Endothelial cell of umbilical vein (primary cell): ENCODE measurements at regions not wholly inside any gene's neighbourhood (a gene's known extent, or its start where the extent isn't known, plus 50 kb on each side); places are given as distances from the start of the nearest gene placed in this dataset.

Source experiments
- BruUV-seq: library from RNA; stranded (reverse); fragments of 400-500 nt; replicated peaks from 2 replicates; lab custom pipeline; 2021; lab: Mats Ljungman, UMichigan
- CTCF ChIA-PET: fragments of 300-600, 350-600 bp; sonication (Branson Sonifier 250); formaldehyde crosslinking; loops from one replicate; lab custom pipeline; 2021; ENCODE audit warnings: antibody characterized with exemption, inconsistent platforms; lab: Charles Lee
- POLR2A ChIA-PET: fragments of 300-600, 350-600 bp; sonication (Branson Sonifier 250); formaldehyde crosslinking; loops from one replicate; lab custom pipeline; 2021; ENCODE audit warnings: antibody characterized with exemption, inconsistent platforms; lab: Charles Lee
- DNase-seq: peaks from one replicate; pipeline ENCODE4 v3.0.0-alpha.2; 2011; ENCODE audit warnings: low read depth, low spot score
- FAIRE-seq: peaks from 2 replicates; lab custom pipeline; 2011; peaks lifted over from hg19 to GRCh38; lab: Jason Lieb, UNC
- H2AFZ ChIP-seq: 2 replicates; pipeline ENCODE4 v1.6.0; 2012; ENCODE audit warnings: low read depth, low read length, control low read depth, inconsistent platforms
- H3K27ac ChIP-seq: 2 replicates; pipeline ENCODE4 v1.5.1; 2011; ENCODE audit warnings: low read depth, mild to moderate bottlenecking, control low read depth, low read length, moderate library complexity; ENCODE audit not compliant: insufficient read depth
- H3K27me3 ChIP-seq, 2 experiments: 2 replicates each; pipeline versions ENCODE4 v1.6.0 to v1.6.1; 2011; ENCODE audit warnings: low read length in 2 of 2, mixed read lengths in 1 of 2; ENCODE audit not compliant: control insufficient read depth in 2 of 2, insufficient read depth in 2 of 2
- H3K36me3 ChIP-seq, 2 experiments: 2 replicates in 1 of 2; 3 replicates in 1 of 2; pipeline ENCODE4 v1.5.1; 2011; ENCODE audit warnings: low read length in 2 of 2, mild to moderate bottlenecking in 1 of 2, moderate library complexity in 1 of 2; ENCODE audit not compliant: control insufficient read depth in 2 of 2, insufficient read depth in 2 of 2; ENCODE audit errors: extremely low read depth in 1 of 2
- H3K4me1 ChIP-seq: 3 replicates; pipeline ENCODE4 v1.5.1; 2011; ENCODE audit warnings: mild to moderate bottlenecking, low read length; ENCODE audit not compliant: control insufficient read depth, insufficient read depth; ENCODE audit errors: extremely low read depth
- H3K4me2 ChIP-seq: 2 replicates; pipeline ENCODE4 v1.6.1; 2011; ENCODE audit warnings: low read length, control low read depth, mixed read lengths; ENCODE audit not compliant: insufficient read depth
- H3K4me3 ChIP-seq, 3 experiments: fragments of 200-600 bp in 1 of 3; sonication (generic), shearing (Covaris generic) in 1 of 3; replicated peaks in 1 of 3; 2 replicates each; pipeline ENCODE4 v1.5.1; 2011 to 2016; ENCODE audit warnings: control low read depth in 3 of 3, low read length in 3 of 3, mild to moderate bottlenecking in 2 of 3, inconsistent platforms in 1 of 3, low read depth in 1 of 3, moderate library complexity in 1 of 3; ENCODE audit not compliant: insufficient read depth in 1 of 3
- H3K79me2 ChIP-seq: 2 replicates; pipeline ENCODE4 v1.6.0; 2012; ENCODE audit warnings: low read length, inconsistent platforms; ENCODE audit not compliant: control insufficient read depth, insufficient read depth
- H3K9ac ChIP-seq: replicated peaks from 2 replicates; pipeline ENCODE3; 2011; ENCODE audit warnings: low read length, control low read depth; ENCODE audit not compliant: insufficient read depth; ENCODE audit errors: extremely low read depth
- H3K9me1 ChIP-seq: replicated peaks from 3 replicates; pipeline ENCODE4 v1.6.0; 2011; ENCODE audit warnings: mild to moderate bottlenecking, low read length; ENCODE audit not compliant: control insufficient read depth, insufficient read depth; ENCODE audit errors: extremely low read depth
- H3K9me3 ChIP-seq: replicated peaks from 2 replicates; pipeline ENCODE4 v1.5.1; 2012; ENCODE audit warnings: low read length, inconsistent platforms; ENCODE audit not compliant: control insufficient read depth, insufficient read depth
- H4K20me1 ChIP-seq: replicated peaks from 2 replicates; pipeline ENCODE3; 2011; ENCODE audit warnings: mild to moderate bottlenecking, low read length; ENCODE audit not compliant: control insufficient read depth, insufficient read depth; ENCODE audit errors: extremely low read depth
- CTCF ChIP-seq, 2 donors: IDR thresholded peaks; 1 replicate in 1 of 2; 2 replicates in 1 of 2; pipeline ENCODE4 v1.5.1; 2011; ENCODE audit warnings: low read length in 2 of 2, mild to moderate bottlenecking in 2 of 2, moderate library complexity in 2 of 2, control low read depth in 1 of 2, inconsistent platforms in 1 of 2, low read depth in 1 of 2; ENCODE audit not compliant: insufficient read depth in 1 of 2; ENCODE audit errors: extremely low read depth in 1 of 2
- EZH2 ChIP-seq: IDR thresholded peaks from 2 replicates; pipeline ENCODE4 v1.6.1; 2012; ENCODE audit warnings: borderline replicate concordance, low read depth, mild to moderate bottlenecking, moderate library complexity, low read length, inconsistent platforms; ENCODE audit not compliant: severe bottlenecking
- FOS ChIP-seq: IDR thresholded peaks from 2 replicates; pipeline ENCODE4 v1.6.1; 2011; ENCODE audit warnings: mild to moderate bottlenecking, low read length, moderate library complexity, borderline replicate concordance; ENCODE audit not compliant: insufficient read depth
- GATA2 ChIP-seq: IDR thresholded peaks from 2 replicates; pipeline ENCODE4 v1.7.0; 2011; ENCODE audit warnings: low read depth, mild to moderate bottlenecking, moderate library complexity, mixed read lengths, low read length; ENCODE audit not compliant: insufficient read length, insufficient read depth
- JUN ChIP-seq: IDR thresholded peaks from 2 replicates; pipeline ENCODE4 v1.6.1; 2011; ENCODE audit warnings: borderline replicate concordance, low read depth; ENCODE audit not compliant: insufficient read length, insufficient read depth
- MAX ChIP-seq: IDR thresholded peaks from 2 replicates; pipeline ENCODE4 v1.6.1; 2011; ENCODE audit not compliant: insufficient read depth, insufficient read length
- MYC ChIP-seq: IDR thresholded peaks from one replicate; pipeline ENCODE4 v1.6.1; 2011; ENCODE audit warnings: mild to moderate bottlenecking, low read depth, low read length
- POLR2A ChIP-seq: IDR thresholded peaks from 2 replicates; pipeline ENCODE4 v1.6.1; 2012; ENCODE audit warnings: low read depth, mild to moderate bottlenecking, control low read depth, low read length
- POLR2AphosphoS5 ChIP-seq: IDR thresholded peaks from 2 replicates; pipeline ENCODE4 v1.6.1; 2012; ENCODE audit warnings: low read depth, mild to moderate bottlenecking, control low read depth, low read length, moderate library complexity; ENCODE audit not compliant: insufficient read depth
- dilution Hi-C: fragments of 300-500 bp; cut with MboI; formaldehyde crosslinking; loops from one replicate; pipeline ENCODE4 v1.15.0; 2019; ENCODE audit warnings: low sequenced_read_pairs; ENCODE audit not compliant: extremely low pct_ligation_motif_present
- intact Hi-C: fragments of 100-400 bp; cut with micrococcal nuclease; formaldehyde crosslinking; loops from one replicate; pipeline ENCODE4 v1.10.0; 2022

DNA sequence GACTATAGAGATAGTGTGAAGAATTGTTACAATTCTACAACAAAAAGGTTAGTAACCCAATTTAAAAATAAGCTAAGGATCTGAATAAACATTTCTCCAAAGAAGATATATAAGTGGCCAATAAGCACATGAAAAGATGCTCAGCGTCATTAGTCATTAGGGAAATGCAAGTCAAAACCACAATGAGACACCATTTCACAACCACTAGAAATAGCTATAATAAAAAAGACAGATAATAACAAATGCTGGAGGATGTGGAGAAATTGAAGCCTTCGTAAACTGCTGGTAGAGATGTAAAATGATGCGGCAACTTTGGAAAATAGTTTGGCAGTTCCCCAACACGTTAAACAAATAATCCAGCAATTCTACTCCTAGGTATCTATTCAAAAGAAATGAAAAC, 366.5 kb upstream of the POU3F3 start:
- no peak overlapping the region for H3K9ac ChIP-seq
- BruUV-seq = no TSS peak
- dilution Hi-C loops = no loop called here
- peaks cover 6% of the 10 kb centered on the region for H3K9me3 ChIP-seq
- no peak overlapping the region for H3K27ac ChIP-seq
- ChIA-PET CTCF (no interaction called here), POLR2A (no interaction called here)
- H2AFZ ChIP-seq = no peak overlapping the region
- TF ChIP-seq CTCF (IDR thresholded peaks at IDR 0.05; ENCODE audit: extremely low read depth in 1 of 2, insufficient read depth in 1 of 2, low read depth in 1 of 2, low read length in 2 of 2) = no peak
- TF ChIP-seq JUN = no peak
- no peak for TF ChIP-seq EZH2
- no peak for TF ChIP-seq POLR2AphosphoS5
- no peak for TF ChIP-seq MYC
- TF ChIP-seq MAX = no peak
- no peak for TF ChIP-seq GATA2
- TF ChIP-seq FOS = no peak
- TF ChIP-seq POLR2A = no peak
- no peaks in the 10 kb centered on the region for H4K20me1 ChIP-seq
- no peaks in the 10 kb centered on the region for H3K27me3 ChIP-seq
- intact Hi-C loops = no loop called here
- H3K36me3 ChIP-seq = no peaks in the 10 kb centered on the region
- H3K4me1 ChIP-seq = no peaks in the 10 kb centered on the region
- H3K9me1 ChIP-seq = no peaks in the 10 kb centered on the region
- H3K4me3 ChIP-seq = no peak overlapping the region
- no peaks in the 10 kb centered on the region for H3K79me2 ChIP-seq
- FAIRE-seq = no peak
- DNase-seq = no peak
- H3K4me2 ChIP-seq = no peak overlapping the region
